Lung (tissue), 11 donors: ENCODE measurements at regions not wholly inside any gene's neighbourhood (a gene's known extent, or its start where the extent isn't known, plus 50 kb on each side); places are given as distances from the start of the nearest gene placed in this dataset.

ENCODE experiments used
- ATAC-seq: fragments of 200-7000 bp; cut with Tn5 transposase; one replicate; pipeline ENCODE4 v1.9.1; 2020; ENCODE audit warnings: moderate number of reproducible peaks; ENCODE audit not compliant: insufficient read depth, low FRiP score
- DNase-seq, 3 donors: peaks; one replicate each; pipeline ENCODE4 v3.0.0-alpha.2; 2013 to 2017
- H3K27ac ChIP-seq, 2 donors: one replicate each; pipeline ENCODE4 v1.5.1; 2013; ENCODE audit warnings: mild to moderate bottlenecking in 2 of 2, moderate library complexity in 2 of 2, control low read depth in 1 of 2, inconsistent platforms in 1 of 2, low read depth in 1 of 2, low read length in 1 of 2
- H3K27me3 ChIP-seq, 3 donors: one replicate each; pipeline ENCODE4 v1.5.1; 2013; ENCODE audit warnings: low read length in 2 of 3; ENCODE audit not compliant: control insufficient read depth in 3 of 3, insufficient read depth in 3 of 3
- H3K36me3 ChIP-seq, 4 donors: one replicate each; pipeline ENCODE4 v1.5.1; 2013; ENCODE audit warnings: low read length in 4 of 4, mild to moderate bottlenecking in 1 of 4, moderate library complexity in 1 of 4; ENCODE audit not compliant: control insufficient read depth in 4 of 4, insufficient read depth in 4 of 4
- H3K4me1 ChIP-seq, 5 donors: one replicate each; pipeline ENCODE4 v1.5.1; 2013; ENCODE audit warnings: low read length in 5 of 5, mild to moderate bottlenecking in 2 of 5, moderate library complexity in 1 of 5; ENCODE audit not compliant: control insufficient read depth in 5 of 5, insufficient read depth in 5 of 5
- H3K4me3 ChIP-seq: one replicate; pipeline ENCODE4 v1.5.1; 2013; ENCODE audit warnings: mild to moderate bottlenecking, control low read depth, moderate library complexity
- H3K9ac ChIP-seq, 2 donors: one replicate each; pipeline ENCODE4 v1.5.1; 2013; ENCODE audit warnings: low read length in 2 of 2, control low read depth in 1 of 2; ENCODE audit not compliant: insufficient read depth in 1 of 2
- H3K9me3 ChIP-seq, 4 donors: one replicate each; pipeline ENCODE4 v1.5.1; 2013; ENCODE audit warnings: low read length in 3 of 4, mild to moderate bottlenecking in 1 of 4, moderate library complexity in 1 of 4; ENCODE audit not compliant: control insufficient read depth in 4 of 4, insufficient read depth in 3 of 4
- WGBS, 2 donors: extraction: QIAGEN DNeasy Blood & Tissue Kit; methylation state at CpG; one replicate each; pipeline ENCODE4 v1.1.7; 2013; 5-methylcytosine and 5-hydroxymethylcytosine counted together
- TF ChIP-seq, protein P1 (sequence below): IDR thresholded peaks from 2 replicates; pipeline ENCODE4 v1.5.1; 2012; ENCODE audit warnings: mild to moderate bottlenecking; ENCODE audit errors: control extremely low read depth, extremely low read depth
- donor health status: control.
- donor health status: control.
- donor health status: Bipolar disorder and iron deficiency.
- donor health status: healthy.
- donor health status: DM: yes; HTN: yes; CAD: no.

GRCh38 chr5:142446131-142446959 is 121.5 kb upstream of the SPRY4 start:
- DNase-seq (peak in 2 of 3 donors; percentile 67 to 69), ATAC-seq (no peak)
- H3K36me3 ChIP-seq: no peaks in the 10 kb centered on the region
- no peak overlapping the region for H3K9ac ChIP-seq
- no peaks in the 10 kb centered on the region for H3K9me3 ChIP-seq
- H3K27ac ChIP-seq: peak overlapping the region; percentile 64 to 75
- H3K4me3 ChIP-seq: no peak overlapping the region
- WGBS, 2 donors: 77 to 96% methylated on average over 5 of the region's 5 CpGs
- peaks cover 0 to 8% (median 3%) of the 10 kb centered on the region in 5 donors for H3K4me1 ChIP-seq
- TF ChIP-seq, protein P1, sequence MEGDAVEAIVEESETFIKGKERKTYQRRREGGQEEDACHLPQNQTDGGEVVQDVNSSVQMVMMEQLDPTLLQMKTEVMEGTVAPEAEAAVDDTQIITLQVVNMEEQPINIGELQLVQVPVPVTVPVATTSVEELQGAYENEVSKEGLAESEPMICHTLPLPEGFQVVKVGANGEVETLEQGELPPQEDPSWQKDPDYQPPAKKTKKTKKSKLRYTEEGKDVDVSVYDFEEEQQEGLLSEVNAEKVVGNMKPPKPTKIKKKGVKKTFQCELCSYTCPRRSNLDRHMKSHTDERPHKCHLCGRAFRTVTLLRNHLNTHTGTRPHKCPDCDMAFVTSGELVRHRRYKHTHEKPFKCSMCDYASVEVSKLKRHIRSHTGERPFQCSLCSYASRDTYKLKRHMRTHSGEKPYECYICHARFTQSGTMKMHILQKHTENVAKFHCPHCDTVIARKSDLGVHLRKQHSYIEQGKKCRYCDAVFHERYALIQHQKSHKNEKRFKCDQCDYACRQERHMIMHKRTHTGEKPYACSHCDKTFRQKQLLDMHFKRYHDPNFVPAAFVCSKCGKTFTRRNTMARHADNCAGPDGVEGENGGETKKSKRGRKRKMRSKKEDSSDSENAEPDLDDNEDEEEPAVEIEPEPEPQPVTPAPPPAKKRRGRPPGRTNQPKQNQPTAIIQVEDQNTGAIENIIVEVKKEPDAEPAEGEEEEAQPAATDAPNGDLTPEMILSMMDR: no peak
- H3K27me3 ChIP-seq: no peaks in the 10 kb centered on the region

DNA sequence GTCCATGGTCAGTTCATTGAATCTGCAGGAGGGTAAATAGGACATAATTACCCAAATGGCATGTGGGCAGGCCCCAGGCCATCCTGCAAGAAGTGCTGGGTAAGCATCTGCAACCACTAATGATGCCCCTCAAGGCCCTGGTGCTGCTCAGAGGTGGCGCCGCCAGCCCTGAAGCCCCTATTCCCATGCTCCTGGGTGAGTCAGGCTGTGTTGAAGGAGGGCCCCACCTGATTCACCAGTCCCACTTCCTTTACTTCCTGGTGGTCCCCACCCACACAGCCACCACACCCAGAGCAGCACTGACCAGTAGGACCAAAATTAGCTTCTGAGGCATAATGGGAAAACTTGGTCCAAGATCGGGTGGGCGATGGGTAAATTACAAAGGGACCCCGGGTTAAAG is 120.4 kb upstream of the SPRY4 start:
- TF ChIP-seq, protein P1: no peak
- ATAC-seq (no peak), DNase-seq (no peak)
- H3K9me3 ChIP-seq: no peaks in the 10 kb centered on the region
- H3K27ac ChIP-seq: peak overlapping the region in 1 of 2 donors; percentile 52
- 95 to 96% methylated on average over 5 of the region's 5 CpGs for WGBS, 2 donors
- no peaks in the 10 kb centered on the region for H3K36me3 ChIP-seq
- H3K9ac ChIP-seq: no peak overlapping the region
- no peak overlapping the region for H3K4me3 ChIP-seq
- H3K4me1 ChIP-seq: peaks cover 0 to 10% (median 3%) of the 10 kb centered on the region in 5 donors
- no peaks in the 10 kb centered on the region for H3K27me3 ChIP-seq

GRCh38 chr5:142441616-142442015 is 116.8 kb upstream of the SPRY4 start:
- WGBS, 2 donors: 70 to 79% methylated on average over 12 of the region's 12 CpGs
- Histone ChIP-seq H3K4me3 (no peak overlapping the region), H3K9me3 (no peaks in the 10 kb centered on the region), H3K4me1 (peaks cover 0 to 12% (median 4%) of the 10 kb centered on the region in 5 donors), H3K9ac (peak overlapping the region in 1 of 2 donors; percentile 42), H3K27me3 (no peaks in the 10 kb centered on the region), H3K36me3 (no peaks in the 10 kb centered on the region), H3K27ac (no peak overlapping the region)
- ATAC-seq (no peak), DNase-seq (peak; percentile 64 to 75 (median 68))
- TF ChIP-seq, protein P1: no peak
